Thyroid gland (tissue), 4 donors: ENCODE measurements at regions not wholly inside any gene's neighbourhood (a gene's known extent, or its start where the extent isn't known, plus 50 kb on each side); places are given as distances from the start of the nearest gene placed in this dataset.

ENCODE experiments used
- POLR2A ChIP-seq, 2 donors: fragments of 450-650 bp; IDR thresholded peaks; one replicate each; pipeline ENCODE4 v1.6.1; 2017; ENCODE audit warnings: antibody characterized with exemption in 2 of 2, mild to moderate bottlenecking in 2 of 2, moderate library complexity in 1 of 2
- TF ChIP-seq, protein P1 (sequence below), 6 experiments: fragments of 200-600 bp in 3 of 6; fragments of 450-650 bp in 3 of 6; sonication (generic) in 3 of 6; IDR thresholded peaks; one replicate each; pipeline ENCODE4 v1.5.1; 2016 to 2019; ENCODE audit warnings: antibody characterized with exemption in 6 of 6, mild to moderate bottlenecking in 2 of 6, inconsistent platforms in 1 of 6, moderate library complexity in 1 of 6

DNA sequence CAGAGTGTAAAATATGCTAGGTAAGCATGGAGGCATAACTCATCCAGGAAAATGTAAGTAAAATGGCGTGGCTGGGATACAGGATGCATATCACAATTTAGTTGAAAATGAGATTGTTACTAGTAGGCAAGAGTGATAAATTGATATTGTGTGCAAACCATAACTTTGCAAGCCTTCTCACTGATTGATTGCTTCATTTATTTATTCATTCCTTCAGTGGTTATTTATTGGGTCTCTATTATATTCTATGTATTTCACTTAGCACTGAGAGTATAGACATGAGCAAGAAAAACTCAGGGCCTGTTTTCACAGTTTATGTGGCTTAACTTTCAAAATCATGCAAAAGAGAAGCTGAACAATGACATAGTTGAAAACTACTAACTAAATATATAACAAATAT lies 241.0 kb upstream of the EYS start:
- TF ChIP-seq, protein P1, sequence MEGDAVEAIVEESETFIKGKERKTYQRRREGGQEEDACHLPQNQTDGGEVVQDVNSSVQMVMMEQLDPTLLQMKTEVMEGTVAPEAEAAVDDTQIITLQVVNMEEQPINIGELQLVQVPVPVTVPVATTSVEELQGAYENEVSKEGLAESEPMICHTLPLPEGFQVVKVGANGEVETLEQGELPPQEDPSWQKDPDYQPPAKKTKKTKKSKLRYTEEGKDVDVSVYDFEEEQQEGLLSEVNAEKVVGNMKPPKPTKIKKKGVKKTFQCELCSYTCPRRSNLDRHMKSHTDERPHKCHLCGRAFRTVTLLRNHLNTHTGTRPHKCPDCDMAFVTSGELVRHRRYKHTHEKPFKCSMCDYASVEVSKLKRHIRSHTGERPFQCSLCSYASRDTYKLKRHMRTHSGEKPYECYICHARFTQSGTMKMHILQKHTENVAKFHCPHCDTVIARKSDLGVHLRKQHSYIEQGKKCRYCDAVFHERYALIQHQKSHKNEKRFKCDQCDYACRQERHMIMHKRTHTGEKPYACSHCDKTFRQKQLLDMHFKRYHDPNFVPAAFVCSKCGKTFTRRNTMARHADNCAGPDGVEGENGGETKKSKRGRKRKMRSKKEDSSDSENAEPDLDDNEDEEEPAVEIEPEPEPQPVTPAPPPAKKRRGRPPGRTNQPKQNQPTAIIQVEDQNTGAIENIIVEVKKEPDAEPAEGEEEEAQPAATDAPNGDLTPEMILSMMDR (IDR thresholded peaks at IDR 0.05), result no peak
- TF ChIP-seq POLR2A (IDR thresholded peaks at IDR 0.05), result no peak
